SK-N-SH (cell line): ENCODE measurements at regions not wholly inside any gene's neighbourhood (a gene's known extent, or its start where the extent isn't known, plus 50 kb on each side); places are given as distances from the start of the nearest gene placed in this dataset.

ENCODE experiments used
- CTCF ChIA-PET: fragments of 300-600, 350-600 bp; formaldehyde crosslinking; extraction: SDS; loops from one replicate; lab custom pipeline; 2021; lab: Yijun Ruan, JAX
- POLR2A ChIA-PET: fragments of 350-600 bp; sonication (Branson Sonifier 250); formaldehyde crosslinking; extraction: SDS; loops from one replicate; lab custom pipeline; 2020; ENCODE audit warnings: antibody characterized with exemption, inconsistent platforms; lab: Yijun Ruan, JAX
- DNase-seq: peaks from one replicate; pipeline ENCODE4 v3.0.0; 2012
- H2AFZ ChIP-seq: fragments of 200-600 bp; sonication (generic); 2 replicates; pipeline ENCODE4 v1.8.1; 2016; ENCODE audit warnings: antibody characterized with exemption, mild to moderate bottlenecking, low read depth
- H3F3A ChIP-seq: fragments of 200-600 bp; sonication (generic); replicated peaks from 2 replicates; pipeline ENCODE3; 2016; ENCODE audit warnings: antibody characterized with exemption, mild to moderate bottlenecking; ENCODE audit not compliant: insufficient read depth
- H3K27ac ChIP-seq, 2 experiments: fragments of 200-500 bp in 1 of 2; fragments of 200-600 bp in 1 of 2; sonication (Bioruptor generic) in 1 of 2; sonication (generic), shearing (Covaris generic) in 1 of 2; 2 replicates each; pipeline versions ENCODE4 v1.5.1 to v1.6.1; 2014 to 2016; ENCODE audit warnings: low read depth in 2 of 2, inconsistent platforms in 1 of 2, low read length in 1 of 2, mild to moderate bottlenecking in 1 of 2, mixed read lengths in 1 of 2
- H3K27me3 ChIP-seq: fragments of 200-600 bp; sonication (generic), shearing (Covaris generic); 2 replicates; pipeline ENCODE4 v1.6.1; 2016; ENCODE audit warnings: mixed run types; ENCODE audit not compliant: insufficient read depth
- H3K36me3 ChIP-seq, 2 experiments: fragments of 200-500 bp in 1 of 2; fragments of 200-600 bp in 1 of 2; sonication (Bioruptor generic) in 1 of 2; sonication (generic) in 1 of 2; replicated peaks in 1 of 2; 2 replicates each; pipeline versions ENCODE3 to v1.5.1; 2014 to 2016; ENCODE audit warnings: low read length in 1 of 2, mild to moderate bottlenecking in 1 of 2; ENCODE audit not compliant: insufficient read depth in 2 of 2, control insufficient read depth in 1 of 2
- H3K4me1 ChIP-seq, 2 experiments: fragments of 200-500 bp in 1 of 2; fragments of 200-600 bp in 1 of 2; sonication (Bioruptor generic) in 1 of 2; sonication (generic), shearing (Covaris generic) in 1 of 2; 2 replicates each; pipeline versions ENCODE4 v1.5.1 to v1.6.1; 2014 to 2016; ENCODE audit warnings: low read depth in 1 of 2, low read length in 1 of 2, mixed run types in 1 of 2; ENCODE audit not compliant: insufficient read depth in 2 of 2, control insufficient read depth in 1 of 2
- H3K4me2 ChIP-seq: fragments of 200-600 bp; sonication (generic), shearing (Covaris generic); 2 replicates; pipeline ENCODE4 v1.6.1; 2017; ENCODE audit warnings: mixed run types
- H3K4me3 ChIP-seq, 2 experiments: fragments of 200-500 bp in 1 of 2; fragments of 200-600 bp in 1 of 2; sonication (Bioruptor generic) in 1 of 2; sonication (generic), shearing (Covaris generic) in 1 of 2; 2 replicates each; pipeline versions ENCODE4 v1.5.1 to v1.8.1; 2014 to 2016; ENCODE audit warnings: low read depth in 2 of 2, inconsistent platforms in 1 of 2, low read length in 1 of 2, mild to moderate bottlenecking in 1 of 2, mixed read lengths in 1 of 2, moderate library complexity in 1 of 2
- H3K79me2 ChIP-seq: fragments of 200-600 bp; sonication (generic); 2 replicates; pipeline ENCODE4 v1.8.1; 2017; ENCODE audit warnings: mild to moderate bottlenecking; ENCODE audit not compliant: insufficient read depth
- H3K9ac ChIP-seq: fragments of 200-600 bp; sonication (generic); 2 replicates; pipeline ENCODE4 v1.6.1; 2017; ENCODE audit warnings: mixed run types
- H3K9me2 ChIP-seq: fragments of 200-600 bp; sonication (generic); 2 replicates; pipeline ENCODE4 v1.6.1; 2017; ENCODE audit warnings: mixed run types
- H3K9me3 ChIP-seq: fragments of 200-600 bp; sonication (generic); 2 replicates; pipeline ENCODE4 v1.6.1; 2017; ENCODE audit warnings: mixed run types, mild to moderate bottlenecking, moderate library complexity
- H4K20me1 ChIP-seq: fragments of 200-600 bp; sonication (generic); 2 replicates; pipeline ENCODE4 v1.6.1; 2017; ENCODE audit warnings: mild to moderate bottlenecking, mixed run types; ENCODE audit not compliant: insufficient read depth
- ELF1 ChIP-seq: IDR thresholded peaks from 2 replicates; pipeline ENCODE4 v1.4.0; 2012
- EP300 ChIP-seq, 2 experiments: IDR thresholded peaks; 2 replicates each; pipeline versions ENCODE4 v1.4.0 to v1.6.1; 2012; ENCODE audit warnings: borderline replicate concordance in 1 of 2, low read depth in 1 of 2, low read length in 1 of 2
- FOXJ3 ChIP-seq: sonication (generic); formaldehyde crosslinking; IDR thresholded peaks from 2 replicates; pipeline ENCODE4 v1.5.1; 2020; ENCODE audit warnings: mild to moderate bottlenecking, missing genetic modification reagents
- MXI1 ChIP-seq: IDR thresholded peaks from 2 replicates; pipeline ENCODE4 v1.6.1; 2012; ENCODE audit warnings: mild to moderate bottlenecking, low read depth, low read length, improper control_type of control experiment
- NRF1 ChIP-seq: IDR thresholded peaks from 2 replicates; pipeline ENCODE4 v1.6.1; 2012; ENCODE audit warnings: low read depth, mild to moderate bottlenecking, low read length
- RFX5 ChIP-seq: IDR thresholded peaks from 2 replicates; pipeline ENCODE4 v1.6.1; 2012; ENCODE audit warnings: mild to moderate bottlenecking, improper control_type of control experiment, low read length
- SMC3 ChIP-seq: IDR thresholded peaks from 2 replicates; pipeline ENCODE4 v1.6.1; 2012; ENCODE audit warnings: low read depth, low read length, improper control_type of control experiment
- TAF1 ChIP-seq: IDR thresholded peaks from 2 replicates; pipeline ENCODE4 v1.6.1; 2012; ENCODE audit warnings: low read depth, mild to moderate bottlenecking, low read length, moderate library complexity, borderline replicate concordance
- WGBS: methylation state at CpG from one replicate; pipeline ENCODE4 v1.1.6; 2017; ENCODE audit warnings: low lambda C conversion rate; 5-methylcytosine and 5-hydroxymethylcytosine counted together
- TF ChIP-seq, protein P1 (sequence below): IDR thresholded peaks from 2 replicates; pipeline ENCODE4 v1.4.0; 2012; ENCODE audit warnings: low read depth, borderline replicate concordance
- TF ChIP-seq, protein P2 (sequence below): IDR thresholded peaks from 2 replicates; pipeline ENCODE4 v1.6.1; 2012; ENCODE audit warnings: mild to moderate bottlenecking, low read depth, low read length, moderate library complexity

DNA sequence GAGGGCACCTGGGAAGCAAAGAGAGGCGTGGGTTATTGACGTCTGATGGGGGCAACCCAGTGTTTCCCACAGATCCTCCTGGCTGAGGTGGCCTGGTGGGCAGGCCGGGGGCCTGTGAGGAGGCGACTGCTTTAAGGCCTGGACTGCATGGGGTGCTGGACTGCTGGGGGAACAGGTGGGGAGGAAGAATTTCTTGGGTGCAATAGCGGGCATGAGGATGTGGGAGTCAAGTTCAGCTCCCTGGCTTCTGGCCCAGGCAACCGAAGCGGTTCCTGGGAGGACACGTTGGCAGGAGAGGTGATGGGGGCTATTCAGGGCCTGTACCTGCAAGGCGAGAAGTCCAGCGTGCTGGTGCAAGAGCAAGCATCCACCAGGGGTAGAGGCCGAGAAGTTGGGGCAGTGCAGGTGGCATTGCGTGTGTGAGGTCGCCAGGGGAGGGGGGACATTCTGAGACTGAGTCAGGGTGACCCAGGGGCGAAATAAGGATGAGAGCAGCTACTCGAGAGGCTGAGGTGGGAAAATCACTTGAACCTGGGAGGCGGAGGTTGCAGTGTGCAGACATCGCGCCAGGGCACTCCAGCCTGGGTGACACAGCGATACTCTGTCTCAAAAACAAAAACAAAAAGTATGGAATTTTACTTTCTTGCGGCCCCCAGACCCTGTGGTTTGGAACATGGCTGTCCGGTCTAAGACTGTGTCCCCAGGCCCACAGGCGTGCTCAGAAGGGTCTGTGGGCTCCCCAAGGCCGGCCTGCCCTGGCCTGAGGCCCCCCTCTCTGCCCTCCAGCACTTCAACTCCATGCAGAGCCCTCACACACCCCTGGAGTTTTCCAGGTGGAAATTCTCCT, 53.6 kb upstream of the ELN start:
- 93% methylated on average over 23 of the region's 23 CpGs for WGBS
- POLR2A ChIA-PET: no interaction called here
- CTCF ChIA-PET: interaction anchor here (1.3 to 5.0 kb wide), 3 partner anchors 11 to 52 kb away, joined by 4 to 25 read pairs (median 13); no protein-coding TSS in a partner anchor

More for the DNA sequence above, 53.6 kb upstream of the ELN start:
- no peaks in the 10 kb centered on the region for H3K9me3 ChIP-seq
- no peaks in the 10 kb centered on the region for H3F3A ChIP-seq
- no peak for DNase-seq
- no peak overlapping the region for H3K27ac ChIP-seq
- no peaks in the 10 kb centered on the region for H3K27me3 ChIP-seq
- H3K79me2 ChIP-seq: no peaks in the 10 kb centered on the region
- no peak overlapping the region for H2AFZ ChIP-seq
- no peaks in the 10 kb centered on the region for H3K9me2 ChIP-seq
- no peak overlapping the region for H3K4me2 ChIP-seq
- no peaks in the 10 kb centered on the region for H4K20me1 ChIP-seq
- no peak overlapping the region for H3K9ac ChIP-seq
- peaks cover 0 to 29% of the 10 kb centered on the region in 2 experiments; a peak in 1 of 4 replicates for H3K4me1 ChIP-seq
- TF ChIP-seq RFX5: no peak
- no peak for TF ChIP-seq FOXJ3
- no peak for TF ChIP-seq EP300 (IDR thresholded peaks at IDR 0.05; ENCODE audit: borderline replicate concordance in 1 of 2, low read depth in 1 of 2, low read length in 1 of 2)
- no peak for TF ChIP-seq SMC3
- TF ChIP-seq ELF1: no peak
- TF ChIP-seq, protein P1, sequence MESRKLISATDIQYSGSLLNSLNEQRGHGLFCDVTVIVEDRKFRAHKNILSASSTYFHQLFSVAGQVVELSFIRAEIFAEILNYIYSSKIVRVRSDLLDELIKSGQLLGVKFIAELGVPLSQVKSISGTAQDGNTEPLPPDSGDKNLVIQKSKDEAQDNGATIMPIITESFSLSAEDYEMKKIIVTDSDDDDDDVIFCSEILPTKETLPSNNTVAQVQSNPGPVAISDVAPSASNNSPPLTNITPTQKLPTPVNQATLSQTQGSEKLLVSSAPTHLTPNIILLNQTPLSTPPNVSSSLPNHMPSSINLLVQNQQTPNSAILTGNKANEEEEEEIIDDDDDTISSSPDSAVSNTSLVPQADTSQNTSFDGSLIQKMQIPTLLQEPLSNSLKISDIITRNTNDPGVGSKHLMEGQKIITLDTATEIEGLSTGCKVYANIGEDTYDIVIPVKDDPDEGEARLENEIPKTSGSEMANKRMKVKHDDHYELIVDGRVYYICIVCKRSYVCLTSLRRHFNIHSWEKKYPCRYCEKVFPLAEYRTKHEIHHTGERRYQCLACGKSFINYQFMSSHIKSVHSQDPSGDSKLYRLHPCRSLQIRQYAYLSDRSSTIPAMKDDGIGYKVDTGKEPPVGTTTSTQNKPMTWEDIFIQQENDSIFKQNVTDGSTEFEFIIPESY: no peak
- TF ChIP-seq TAF1: no peak
- TF ChIP-seq MXI1: no peak
- TF ChIP-seq NRF1: no peak
- TF ChIP-seq, protein P2, sequence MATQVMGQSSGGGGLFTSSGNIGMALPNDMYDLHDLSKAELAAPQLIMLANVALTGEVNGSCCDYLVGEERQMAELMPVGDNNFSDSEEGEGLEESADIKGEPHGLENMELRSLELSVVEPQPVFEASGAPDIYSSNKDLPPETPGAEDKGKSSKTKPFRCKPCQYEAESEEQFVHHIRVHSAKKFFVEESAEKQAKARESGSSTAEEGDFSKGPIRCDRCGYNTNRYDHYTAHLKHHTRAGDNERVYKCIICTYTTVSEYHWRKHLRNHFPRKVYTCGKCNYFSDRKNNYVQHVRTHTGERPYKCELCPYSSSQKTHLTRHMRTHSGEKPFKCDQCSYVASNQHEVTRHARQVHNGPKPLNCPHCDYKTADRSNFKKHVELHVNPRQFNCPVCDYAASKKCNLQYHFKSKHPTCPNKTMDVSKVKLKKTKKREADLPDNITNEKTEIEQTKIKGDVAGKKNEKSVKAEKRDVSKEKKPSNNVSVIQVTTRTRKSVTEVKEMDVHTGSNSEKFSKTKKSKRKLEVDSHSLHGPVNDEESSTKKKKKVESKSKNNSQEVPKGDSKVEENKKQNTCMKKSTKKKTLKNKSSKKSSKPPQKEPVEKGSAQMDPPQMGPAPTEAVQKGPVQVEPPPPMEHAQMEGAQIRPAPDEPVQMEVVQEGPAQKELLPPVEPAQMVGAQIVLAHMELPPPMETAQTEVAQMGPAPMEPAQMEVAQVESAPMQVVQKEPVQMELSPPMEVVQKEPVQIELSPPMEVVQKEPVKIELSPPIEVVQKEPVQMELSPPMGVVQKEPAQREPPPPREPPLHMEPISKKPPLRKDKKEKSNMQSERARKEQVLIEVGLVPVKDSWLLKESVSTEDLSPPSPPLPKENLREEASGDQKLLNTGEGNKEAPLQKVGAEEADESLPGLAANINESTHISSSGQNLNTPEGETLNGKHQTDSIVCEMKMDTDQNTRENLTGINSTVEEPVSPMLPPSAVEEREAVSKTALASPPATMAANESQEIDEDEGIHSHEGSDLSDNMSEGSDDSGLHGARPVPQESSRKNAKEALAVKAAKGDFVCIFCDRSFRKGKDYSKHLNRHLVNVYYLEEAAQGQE: no peak
- TF ChIP-seq, all 33 proteins: peak for 0
- H3K36me3 ChIP-seq: no peaks in the 10 kb centered on the region
- no peak overlapping the region for H3K4me3 ChIP-seq
